OCI-LY7 (cell line): ENCODE measurements at regions not wholly inside any gene's neighbourhood (a gene's known extent, or its start where the extent isn't known, plus 50 kb on each side); places are given as distances from the start of the nearest gene placed in this dataset.

Source experiments
- EZH2phosphoT487 ChIP-seq: fragments of 200-600 bp; sonication (generic); IDR thresholded peaks from 2 replicates; pipeline ENCODE4 v1.6.1; 2018; ENCODE audit warnings: low read depth, borderline replicate concordance, mild to moderate bottlenecking, mixed run types, antibody characterized with exemption, low read length, moderate library complexity, mixed read lengths
- TF ChIP-seq, protein P1 (sequence below): fragments of 200-600 bp; sonication (generic); conservative IDR thresholded peaks from 2 replicates; pipeline ENCODE4 v1.5.1; 2014; ENCODE audit warnings: mild to moderate bottlenecking, antibody characterized with exemption, low read length, moderate library complexity, mixed read lengths

DNA sequence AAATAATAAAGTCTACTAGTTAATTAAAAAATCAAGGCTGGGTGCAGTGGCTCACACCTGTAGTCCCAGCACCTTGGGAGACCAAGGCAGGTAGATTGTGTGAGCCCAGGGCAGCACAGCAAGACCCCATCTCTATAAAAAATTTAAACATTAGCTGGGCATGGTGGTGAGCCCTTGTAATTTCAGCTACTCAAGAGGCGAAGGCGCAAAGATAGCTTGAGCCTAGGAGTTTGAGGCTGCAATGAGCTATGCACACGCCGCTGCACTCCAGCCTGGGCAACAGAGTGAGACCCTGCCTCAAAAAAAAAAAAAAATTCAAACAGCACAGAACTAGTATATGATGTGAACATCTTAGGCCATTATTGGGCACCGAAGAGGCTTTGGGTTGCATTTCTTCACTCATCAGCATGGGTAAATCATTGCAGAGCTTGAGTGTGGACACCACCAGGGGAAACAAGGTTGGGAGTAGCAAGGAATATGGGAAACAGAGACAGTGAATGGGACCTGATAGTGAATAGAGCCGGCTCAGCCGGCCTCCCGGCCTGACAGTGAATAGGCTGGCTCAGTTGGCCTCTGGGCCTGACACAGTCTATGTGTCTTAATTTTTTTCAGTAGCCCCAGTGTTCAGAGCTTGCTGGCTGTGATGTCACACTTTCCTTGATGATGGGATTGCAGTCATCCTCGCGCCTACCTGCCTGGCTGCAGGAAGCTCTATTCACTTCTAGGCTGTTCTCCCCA lies 89.1 kb upstream of the ERRFI1 start:
- TF ChIP-seq, protein P1, sequence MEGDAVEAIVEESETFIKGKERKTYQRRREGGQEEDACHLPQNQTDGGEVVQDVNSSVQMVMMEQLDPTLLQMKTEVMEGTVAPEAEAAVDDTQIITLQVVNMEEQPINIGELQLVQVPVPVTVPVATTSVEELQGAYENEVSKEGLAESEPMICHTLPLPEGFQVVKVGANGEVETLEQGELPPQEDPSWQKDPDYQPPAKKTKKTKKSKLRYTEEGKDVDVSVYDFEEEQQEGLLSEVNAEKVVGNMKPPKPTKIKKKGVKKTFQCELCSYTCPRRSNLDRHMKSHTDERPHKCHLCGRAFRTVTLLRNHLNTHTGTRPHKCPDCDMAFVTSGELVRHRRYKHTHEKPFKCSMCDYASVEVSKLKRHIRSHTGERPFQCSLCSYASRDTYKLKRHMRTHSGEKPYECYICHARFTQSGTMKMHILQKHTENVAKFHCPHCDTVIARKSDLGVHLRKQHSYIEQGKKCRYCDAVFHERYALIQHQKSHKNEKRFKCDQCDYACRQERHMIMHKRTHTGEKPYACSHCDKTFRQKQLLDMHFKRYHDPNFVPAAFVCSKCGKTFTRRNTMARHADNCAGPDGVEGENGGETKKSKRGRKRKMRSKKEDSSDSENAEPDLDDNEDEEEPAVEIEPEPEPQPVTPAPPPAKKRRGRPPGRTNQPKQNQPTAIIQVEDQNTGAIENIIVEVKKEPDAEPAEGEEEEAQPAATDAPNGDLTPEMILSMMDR, result no peak
- TF ChIP-seq EZH2phosphoT487, result no peak
